Posterior cingulate gyrus (tissue), 11 donors: ENCODE measurements at regions not wholly inside any gene's neighbourhood (a gene's known extent, or its start where the extent isn't known, plus 50 kb on each side); places are given as distances from the start of the nearest gene placed in this dataset.
"Not testable (repeated sequence)": the region's sequence is repeated elsewhere in the genome, so short reads cannot be mapped to it uniquely, and the experiment has no call there.

ENCODE experiments used
- DNase-seq, 10 donors: peaks; one replicate each; pipeline versions ENCODE4 v3.0.0 to v3.0.0-alpha.2; 2020 to 2021; ENCODE audit warnings: mixed read lengths in 3 of 10
- intact Hi-C: fragments of 100-400 bp; cut with DNase I; formaldehyde crosslinking; loops from one replicate; pipeline ENCODE4 v1.15.1; 2023

DNA sequence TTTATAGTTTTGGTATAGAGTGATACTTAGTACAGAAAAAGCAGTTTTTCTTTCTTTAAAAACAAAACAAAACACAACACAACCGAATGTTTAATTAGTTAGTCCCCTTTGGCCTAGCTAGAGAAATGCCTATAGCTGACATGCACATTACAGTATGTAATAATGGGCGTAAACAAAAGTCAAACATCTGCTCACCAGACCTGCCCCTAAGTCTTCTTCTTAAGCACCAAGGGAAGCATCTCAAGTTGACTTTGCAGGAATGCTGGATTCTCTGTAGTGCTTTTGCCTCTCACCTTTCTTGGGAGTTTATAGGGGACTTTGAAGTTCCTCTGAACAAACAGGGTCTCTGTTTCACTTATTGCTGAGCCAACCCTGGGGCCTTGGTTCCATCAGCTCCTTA lies 143.7 kb downstream of the TM2D1 start:
- DNase-seq: no peak
- intact Hi-C loops: no loop called here

GRCh38 chr1:61580417-61580816 lies 144.5 kb downstream of the TM2D1 start:
- DNase-seq: no peak
- intact Hi-C loops: no loop called here

DNA sequence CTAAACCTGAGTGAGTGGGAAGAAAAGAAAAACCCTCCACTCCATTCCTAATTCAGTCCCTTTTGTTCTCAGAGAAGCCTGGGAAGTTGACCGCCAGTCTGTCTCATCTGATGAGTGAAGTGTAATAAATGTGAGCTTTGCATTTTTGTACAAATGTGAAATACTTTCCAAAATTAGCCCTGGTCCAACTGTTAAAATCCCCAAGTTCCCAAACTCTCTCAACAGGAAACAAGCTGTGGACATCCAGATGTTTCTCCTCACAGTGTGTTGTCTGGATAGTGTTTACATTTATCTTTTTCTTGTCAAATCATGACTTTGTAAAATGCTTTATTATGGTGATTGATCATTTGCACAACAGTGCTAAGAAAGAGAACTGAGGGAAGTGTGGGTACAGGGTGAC lies 145.1 kb downstream of the TM2D1 start:
- no peak for DNase-seq
- intact Hi-C loops: no loop called here

DNA sequence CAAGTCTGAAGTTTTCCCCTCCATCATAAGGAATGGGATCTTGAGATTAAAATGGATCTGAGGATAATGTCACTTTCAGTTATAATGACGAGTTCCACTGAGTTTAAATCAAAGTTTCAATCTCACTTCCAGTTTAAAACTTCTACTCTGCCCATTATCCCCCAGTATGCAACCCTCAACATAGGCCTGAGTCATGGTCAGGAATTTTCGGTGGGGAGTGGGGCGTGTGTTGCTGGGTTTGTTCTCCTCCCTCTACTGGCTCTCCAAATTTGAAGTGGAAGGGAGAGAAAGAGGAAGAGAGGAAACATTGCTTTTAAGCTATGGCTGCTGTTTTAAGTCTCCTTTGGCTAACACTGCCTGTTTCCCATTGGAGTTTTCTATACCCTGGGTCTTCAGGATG lies 152.9 kb downstream of the TM2D1 start:
- intact Hi-C loops: no loop called here
- no peak for DNase-seq

DNA sequence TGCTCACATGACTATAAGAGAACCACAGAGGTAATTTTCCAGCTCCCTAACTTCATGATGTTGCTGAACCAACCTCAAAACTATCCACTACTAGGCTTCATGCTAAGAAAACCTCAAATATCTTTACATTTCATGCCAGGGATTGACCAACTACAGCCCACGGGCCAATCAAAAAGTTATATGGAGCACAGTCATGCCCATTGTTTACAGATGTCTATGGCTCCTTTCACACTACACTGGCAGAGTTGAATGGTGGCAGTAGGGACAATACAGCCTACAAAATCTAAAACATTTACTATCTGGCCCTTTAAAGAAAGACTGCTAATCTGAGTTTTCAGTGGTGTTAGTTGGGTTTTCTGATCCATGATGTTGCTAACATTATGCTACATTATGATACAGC lies 154.8 kb downstream of the TM2D1 start:
- no peak for DNase-seq
- intact Hi-C loops: no loop called here

DNA sequence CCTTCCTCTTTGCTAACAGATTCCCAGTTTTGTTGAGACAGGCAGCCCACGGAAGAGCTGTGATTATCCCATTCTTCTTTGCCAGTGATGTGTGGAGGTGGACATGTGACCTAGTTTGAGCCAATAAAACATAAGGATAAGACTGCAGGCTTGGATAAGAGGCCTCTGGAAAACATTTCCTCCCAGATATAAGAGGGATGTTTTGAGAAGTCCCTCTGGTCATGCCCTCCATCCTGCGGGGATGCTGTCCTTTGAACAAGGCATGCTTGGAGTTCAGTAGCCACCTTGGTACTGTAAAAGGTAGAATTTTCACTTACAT lies 155.7 kb downstream of the TM2D1 start:
- DNase-seq: no peak
- intact Hi-C loops: no loop called here

GRCh38 chr1:61568460-61569302 lies 156.3 kb downstream of the TM2D1 start:
- intact Hi-C loops: no loop called here
- no peak for DNase-seq

GRCh38 chr1:61566177-61566576 lies 158.8 kb downstream of the TM2D1 start:
- no peak for DNase-seq
- intact Hi-C loops: no loop called here

- intact Hi-C loops: no loop called here
- DNase-seq: no peak
These were observed 161.3 kb downstream of the TM2D1 start for GRCh38 chr1:61563611-61564010.

- no peak for DNase-seq
- intact Hi-C loops: no loop called here
These were observed 163.3 kb downstream of the TM2D1 start for GRCh38 chr1:61561666-61562065.

DNA sequence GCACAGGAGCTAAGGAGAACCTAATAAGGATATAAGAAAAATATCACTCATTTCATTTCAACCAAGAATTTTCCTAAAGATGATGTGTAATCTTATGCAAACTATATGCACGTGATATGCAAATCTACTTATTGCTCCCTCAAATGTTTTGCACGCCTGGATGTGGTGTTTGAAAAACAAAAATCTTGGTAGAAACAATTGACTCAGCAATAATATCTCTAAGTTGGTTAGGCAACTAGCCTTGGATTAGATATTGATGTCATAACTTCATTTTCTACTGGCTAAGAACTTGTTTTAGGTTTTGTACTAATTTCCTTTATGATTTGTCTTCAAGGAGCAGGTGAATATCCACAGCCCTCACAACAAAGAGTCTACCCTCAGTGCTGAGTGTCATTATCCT lies 164.6 kb downstream of the TM2D1 start:
- no peak for DNase-seq
- intact Hi-C loops: no loop called here

GRCh38 chr1:61556631-61557030 lies 168.3 kb downstream of the TM2D1 start:
- DNase-seq: no peak
- intact Hi-C loops: no loop called here

DNA sequence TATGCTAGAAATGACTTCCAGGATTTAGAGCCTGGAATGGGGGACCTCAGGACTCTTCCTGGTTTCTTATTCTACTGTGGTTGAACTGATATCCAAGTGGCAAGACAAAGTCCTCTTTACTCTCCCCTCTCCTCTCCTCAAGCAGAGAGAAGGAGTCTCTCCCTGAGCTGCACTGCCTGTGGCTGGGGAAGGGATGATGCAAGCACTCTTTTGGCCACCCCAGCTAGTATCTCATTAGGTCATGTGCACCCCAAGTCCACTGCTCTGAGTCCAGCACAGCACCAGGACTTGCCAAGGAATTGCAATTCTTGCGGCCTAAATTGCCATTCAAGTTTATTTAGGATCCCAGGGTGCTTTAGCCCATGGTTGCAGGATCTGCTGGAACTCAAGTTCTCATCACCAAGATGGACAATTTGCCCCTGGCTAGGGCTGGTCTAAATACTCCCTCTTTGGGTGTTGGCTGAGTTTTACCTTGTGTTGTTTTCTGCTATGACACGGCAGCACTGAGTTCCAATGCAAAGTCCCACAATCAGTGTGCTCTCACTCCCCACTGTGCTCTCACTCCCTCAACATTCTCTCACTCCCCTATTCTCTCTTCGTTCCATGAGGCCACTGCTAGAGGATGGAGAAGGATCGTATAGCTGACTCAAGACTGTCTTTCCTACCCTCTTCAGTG lies 172.2 kb downstream of the TM2D1 start:
- no peak for DNase-seq
- intact Hi-C loops: no loop called here

DNA sequence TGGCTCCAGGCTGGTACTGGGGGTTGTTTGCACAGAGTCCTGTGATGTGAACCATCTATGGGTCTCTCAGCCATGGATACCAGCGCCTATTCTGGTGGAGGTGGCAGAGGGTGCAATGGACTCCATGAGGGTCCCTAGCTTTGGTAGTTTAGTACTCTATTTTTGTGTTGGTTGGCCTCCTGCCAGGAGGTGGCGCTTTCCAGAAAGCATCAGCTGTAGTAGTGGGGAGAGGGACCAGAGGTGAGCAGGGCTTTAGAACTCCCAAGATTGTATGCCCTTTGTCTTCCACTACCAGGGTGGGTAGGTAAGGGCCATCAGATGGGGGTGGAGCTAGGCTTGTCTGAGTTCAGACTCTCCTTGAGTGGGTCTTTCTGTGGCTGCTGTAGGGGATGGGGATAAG lies 177.6 kb downstream of the TM2D1 start:
- DNase-seq, intact Hi-C loops: not testable (repeated sequence)

DNA sequence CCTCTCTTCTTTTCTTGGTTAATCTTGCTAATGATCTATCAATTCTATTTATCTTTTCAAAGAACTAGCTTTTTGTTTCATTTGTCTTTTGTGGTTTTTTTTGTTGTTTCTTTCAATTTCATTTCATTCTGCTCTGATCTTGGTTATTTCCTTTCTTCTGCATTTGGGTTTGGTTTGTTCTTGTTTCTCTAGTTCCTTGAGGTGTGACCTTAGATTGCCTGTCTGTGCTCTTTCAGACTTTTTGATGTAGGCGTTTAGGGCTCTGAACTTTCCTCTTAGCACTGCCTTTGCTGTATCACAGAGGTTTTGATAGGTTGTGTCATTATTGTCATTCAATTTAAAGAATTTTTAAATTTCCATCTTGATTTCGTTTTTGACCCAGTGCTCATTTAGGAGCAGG lies 180.1 kb downstream of the TM2D1 start:
- intact Hi-C loops, DNase-seq: not testable (repeated sequence)

GRCh38 chr1:61543498-61543897 lies 181.4 kb downstream of the TM2D1 start:
- intact Hi-C loops, DNase-seq: not testable (repeated sequence)

- no peak for DNase-seq
- intact Hi-C loops: no loop called here
These were observed 185.1 kb downstream of the TM2D1 start for GRCh38 chr1:61539720-61540462.

- DNase-seq: no peak
- intact Hi-C loops: no loop called here
These were observed 186.7 kb downstream of the TM2D1 start for GRCh38 chr1:61538228-61538627.

GRCh38 chr1:61536174-61537108 lies 188.5 kb downstream of the TM2D1 start:
- intact Hi-C loops: no loop called here
- no peak for DNase-seq

DNA sequence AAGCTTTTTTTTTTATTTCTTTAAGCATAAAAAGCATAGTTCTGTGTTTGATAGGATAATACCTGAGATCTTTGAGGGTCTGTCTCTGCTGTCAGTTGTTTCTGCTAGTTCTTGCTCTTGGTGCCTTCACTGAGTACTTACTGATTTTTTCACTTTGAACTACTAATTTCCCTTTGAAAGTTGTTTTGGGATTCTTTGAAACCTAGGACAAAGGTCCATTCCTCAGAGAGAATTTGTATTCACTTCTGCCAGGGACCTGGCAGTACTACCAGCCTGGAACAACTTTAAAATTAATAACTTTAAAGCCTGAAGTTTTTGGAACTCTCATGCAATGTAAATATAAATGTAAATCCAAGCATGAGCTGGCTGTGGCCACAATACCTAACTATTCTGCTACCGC lies 190.1 kb downstream of the TM2D1 start:
- intact Hi-C loops: no loop called here
- no peak for DNase-seq

DNA sequence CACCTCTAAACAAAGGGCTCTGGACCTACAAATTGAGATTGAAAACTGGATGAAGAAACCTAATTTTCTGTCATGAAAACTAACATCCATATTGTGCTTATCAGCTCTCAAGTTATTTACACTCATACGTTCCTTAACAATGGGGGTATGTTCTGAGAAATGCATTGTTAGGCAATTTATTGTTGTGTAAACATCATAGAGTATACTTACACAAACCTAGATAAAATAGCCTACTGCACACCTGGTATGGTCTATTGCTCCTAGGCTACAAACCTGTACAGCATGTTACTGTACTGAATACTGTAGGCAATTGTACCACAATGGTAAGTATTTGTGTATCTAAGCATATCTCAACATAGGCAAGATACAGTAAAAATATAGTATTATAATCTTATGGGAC lies 191.4 kb downstream of the TM2D1 start:
- no peak for DNase-seq
- intact Hi-C loops: no loop called here
